Endothelial cell of umbilical vein (primary cell): ENCODE measurements at regions not wholly inside any gene's neighbourhood (a gene's known extent, or its start where the extent isn't known, plus 50 kb on each side); places are given as distances from the start of the nearest gene placed in this dataset.

Source experiments
- BruUV-seq: library from RNA; stranded (reverse); fragments of 400-500 nt; replicated peaks from 2 replicates; lab custom pipeline; 2021; lab: Mats Ljungman, UMichigan
- CTCF ChIA-PET: fragments of 300-600, 350-600 bp; sonication (Branson Sonifier 250); formaldehyde crosslinking; loops from one replicate; lab custom pipeline; 2021; ENCODE audit warnings: antibody characterized with exemption, inconsistent platforms; lab: Charles Lee
- POLR2A ChIA-PET: fragments of 300-600, 350-600 bp; sonication (Branson Sonifier 250); formaldehyde crosslinking; loops from one replicate; lab custom pipeline; 2021; ENCODE audit warnings: antibody characterized with exemption, inconsistent platforms; lab: Charles Lee
- DNase-seq: peaks from one replicate; pipeline ENCODE4 v3.0.0-alpha.2; 2011; ENCODE audit warnings: low read depth, low spot score
- FAIRE-seq: peaks from 2 replicates; lab custom pipeline; 2011; peaks lifted over from hg19 to GRCh38; lab: Jason Lieb, UNC
- H2AFZ ChIP-seq: 2 replicates; pipeline ENCODE4 v1.6.0; 2012; ENCODE audit warnings: low read depth, low read length, control low read depth, inconsistent platforms
- H3K27ac ChIP-seq: 2 replicates; pipeline ENCODE4 v1.5.1; 2011; ENCODE audit warnings: low read depth, mild to moderate bottlenecking, control low read depth, low read length, moderate library complexity; ENCODE audit not compliant: insufficient read depth
- H3K27me3 ChIP-seq, 2 experiments: 2 replicates each; pipeline versions ENCODE4 v1.6.0 to v1.6.1; 2011; ENCODE audit warnings: low read length in 2 of 2, mixed read lengths in 1 of 2; ENCODE audit not compliant: control insufficient read depth in 2 of 2, insufficient read depth in 2 of 2
- H3K36me3 ChIP-seq, 2 experiments: 2 replicates in 1 of 2; 3 replicates in 1 of 2; pipeline ENCODE4 v1.5.1; 2011; ENCODE audit warnings: low read length in 2 of 2, mild to moderate bottlenecking in 1 of 2, moderate library complexity in 1 of 2; ENCODE audit not compliant: control insufficient read depth in 2 of 2, insufficient read depth in 2 of 2; ENCODE audit errors: extremely low read depth in 1 of 2
- H3K4me1 ChIP-seq: 3 replicates; pipeline ENCODE4 v1.5.1; 2011; ENCODE audit warnings: mild to moderate bottlenecking, low read length; ENCODE audit not compliant: control insufficient read depth, insufficient read depth; ENCODE audit errors: extremely low read depth
- H3K4me2 ChIP-seq: 2 replicates; pipeline ENCODE4 v1.6.1; 2011; ENCODE audit warnings: low read length, control low read depth, mixed read lengths; ENCODE audit not compliant: insufficient read depth
- H3K4me3 ChIP-seq, 3 experiments: fragments of 200-600 bp in 1 of 3; sonication (generic), shearing (Covaris generic) in 1 of 3; replicated peaks in 1 of 3; 2 replicates each; pipeline ENCODE4 v1.5.1; 2011 to 2016; ENCODE audit warnings: control low read depth in 3 of 3, low read length in 3 of 3, mild to moderate bottlenecking in 2 of 3, inconsistent platforms in 1 of 3, low read depth in 1 of 3, moderate library complexity in 1 of 3; ENCODE audit not compliant: insufficient read depth in 1 of 3
- H3K79me2 ChIP-seq: 2 replicates; pipeline ENCODE4 v1.6.0; 2012; ENCODE audit warnings: low read length, inconsistent platforms; ENCODE audit not compliant: control insufficient read depth, insufficient read depth
- H3K9ac ChIP-seq: replicated peaks from 2 replicates; pipeline ENCODE3; 2011; ENCODE audit warnings: low read length, control low read depth; ENCODE audit not compliant: insufficient read depth; ENCODE audit errors: extremely low read depth
- H3K9me1 ChIP-seq: replicated peaks from 3 replicates; pipeline ENCODE4 v1.6.0; 2011; ENCODE audit warnings: mild to moderate bottlenecking, low read length; ENCODE audit not compliant: control insufficient read depth, insufficient read depth; ENCODE audit errors: extremely low read depth
- H3K9me3 ChIP-seq: replicated peaks from 2 replicates; pipeline ENCODE4 v1.5.1; 2012; ENCODE audit warnings: low read length, inconsistent platforms; ENCODE audit not compliant: control insufficient read depth, insufficient read depth
- H4K20me1 ChIP-seq: replicated peaks from 2 replicates; pipeline ENCODE3; 2011; ENCODE audit warnings: mild to moderate bottlenecking, low read length; ENCODE audit not compliant: control insufficient read depth, insufficient read depth; ENCODE audit errors: extremely low read depth
- CTCF ChIP-seq, 2 donors: IDR thresholded peaks; 1 replicate in 1 of 2; 2 replicates in 1 of 2; pipeline ENCODE4 v1.5.1; 2011; ENCODE audit warnings: low read length in 2 of 2, mild to moderate bottlenecking in 2 of 2, moderate library complexity in 2 of 2, control low read depth in 1 of 2, inconsistent platforms in 1 of 2, low read depth in 1 of 2; ENCODE audit not compliant: insufficient read depth in 1 of 2; ENCODE audit errors: extremely low read depth in 1 of 2
- EZH2 ChIP-seq: IDR thresholded peaks from 2 replicates; pipeline ENCODE4 v1.6.1; 2012; ENCODE audit warnings: borderline replicate concordance, low read depth, mild to moderate bottlenecking, moderate library complexity, low read length, inconsistent platforms; ENCODE audit not compliant: severe bottlenecking
- FOS ChIP-seq: IDR thresholded peaks from 2 replicates; pipeline ENCODE4 v1.6.1; 2011; ENCODE audit warnings: mild to moderate bottlenecking, low read length, moderate library complexity, borderline replicate concordance; ENCODE audit not compliant: insufficient read depth
- GATA2 ChIP-seq: IDR thresholded peaks from 2 replicates; pipeline ENCODE4 v1.7.0; 2011; ENCODE audit warnings: low read depth, mild to moderate bottlenecking, moderate library complexity, mixed read lengths, low read length; ENCODE audit not compliant: insufficient read length, insufficient read depth
- JUN ChIP-seq: IDR thresholded peaks from 2 replicates; pipeline ENCODE4 v1.6.1; 2011; ENCODE audit warnings: borderline replicate concordance, low read depth; ENCODE audit not compliant: insufficient read length, insufficient read depth
- MAX ChIP-seq: IDR thresholded peaks from 2 replicates; pipeline ENCODE4 v1.6.1; 2011; ENCODE audit not compliant: insufficient read depth, insufficient read length
- MYC ChIP-seq: IDR thresholded peaks from one replicate; pipeline ENCODE4 v1.6.1; 2011; ENCODE audit warnings: mild to moderate bottlenecking, low read depth, low read length
- POLR2A ChIP-seq: IDR thresholded peaks from 2 replicates; pipeline ENCODE4 v1.6.1; 2012; ENCODE audit warnings: low read depth, mild to moderate bottlenecking, control low read depth, low read length
- POLR2AphosphoS5 ChIP-seq: IDR thresholded peaks from 2 replicates; pipeline ENCODE4 v1.6.1; 2012; ENCODE audit warnings: low read depth, mild to moderate bottlenecking, control low read depth, low read length, moderate library complexity; ENCODE audit not compliant: insufficient read depth
- dilution Hi-C: fragments of 300-500 bp; cut with MboI; formaldehyde crosslinking; loops from one replicate; pipeline ENCODE4 v1.15.0; 2019; ENCODE audit warnings: low sequenced_read_pairs; ENCODE audit not compliant: extremely low pct_ligation_motif_present
- intact Hi-C: fragments of 100-400 bp; cut with micrococcal nuclease; formaldehyde crosslinking; loops from one replicate; pipeline ENCODE4 v1.10.0; 2022

DNA sequence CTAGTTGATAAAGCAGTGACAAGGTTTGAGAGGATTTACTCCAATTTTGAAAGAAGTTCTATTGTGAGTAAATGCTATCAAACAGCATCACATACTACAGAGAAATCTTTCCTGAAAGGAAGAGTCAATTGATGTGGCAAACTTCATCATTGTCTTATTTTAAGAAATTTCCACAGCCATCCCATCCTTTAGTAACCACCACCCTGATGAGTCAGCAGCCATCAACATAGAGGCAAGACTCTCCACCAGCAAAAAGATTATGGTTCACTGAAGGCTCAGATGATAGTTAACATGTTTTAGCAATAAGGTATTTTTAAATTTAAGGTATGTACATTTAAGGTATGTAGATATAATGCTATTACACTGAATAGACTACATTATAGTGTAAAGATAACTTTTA, 122.1 kb upstream of the ARHGAP5 start:
- H3K9me3 ChIP-seq, result no peaks in the 10 kb centered on the region
- no peak overlapping the region for H3K9ac ChIP-seq
- TF ChIP-seq POLR2A, result no peak
- no peak for TF ChIP-seq EZH2
- TF ChIP-seq FOS, result no peak
- TF ChIP-seq JUN, result no peak
- H3K4me1 ChIP-seq, result peaks cover 4% of the 10 kb centered on the region
- BruUV-seq, result no TSS peak
- FAIRE-seq, result no peak
- no peaks in the 10 kb centered on the region for H3K36me3 ChIP-seq
- H3K79me2 ChIP-seq, result no peaks in the 10 kb centered on the region
- H4K20me1 ChIP-seq, result no peaks in the 10 kb centered on the region
- H2AFZ ChIP-seq, result no peak overlapping the region
- no peak overlapping the region for H3K27ac ChIP-seq
- H3K4me2 ChIP-seq, result no peak overlapping the region
- H3K27me3 ChIP-seq, result no peaks in the 10 kb centered on the region
- no peak overlapping the region for H3K4me3 ChIP-seq
- ChIA-PET CTCF (no interaction called here), POLR2A (no interaction called here)
- dilution Hi-C loops (no loop called here), intact Hi-C loops (no loop called here)
- no peak for DNase-seq
- no peaks in the 10 kb centered on the region for H3K9me1 ChIP-seq

DNA sequence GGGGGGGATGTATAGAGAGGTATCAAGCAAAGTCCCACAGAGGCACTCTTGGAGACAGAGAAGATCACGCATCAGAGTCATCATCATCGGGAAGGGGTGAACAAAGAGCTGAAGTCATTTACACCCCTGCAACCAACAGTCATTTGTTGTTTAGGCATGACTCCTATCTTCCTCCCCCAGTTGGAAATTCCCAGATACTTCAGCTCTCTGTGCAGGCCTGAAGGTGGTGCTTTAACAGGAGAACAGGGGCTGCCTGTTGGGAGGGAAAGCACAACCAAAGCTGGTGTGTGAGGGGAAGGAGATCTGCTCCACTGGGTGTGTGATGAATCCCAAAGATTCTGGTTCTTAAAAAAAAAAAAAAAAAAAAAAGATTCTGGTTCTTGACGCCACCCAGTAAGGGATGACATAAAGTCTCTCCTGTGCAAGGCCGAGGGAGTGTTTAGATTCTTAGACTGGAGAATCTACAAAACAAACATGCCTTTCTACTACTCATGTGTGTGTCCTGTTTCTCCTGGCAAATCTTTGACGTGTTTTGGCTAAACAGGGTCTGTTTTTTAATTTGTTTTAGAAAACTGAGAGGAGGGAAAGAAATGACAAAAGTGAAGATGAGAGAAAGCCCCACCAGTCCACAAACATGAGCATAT, 121.0 kb upstream of the ARHGAP5 start:
- no peaks in the 10 kb centered on the region for H4K20me1 ChIP-seq
- POLR2A ChIA-PET, result no interaction called here
- H3K27ac ChIP-seq, result no peak overlapping the region
- dilution Hi-C loops (no loop called here), intact Hi-C loops (no loop called here)
- no peak for TF ChIP-seq POLR2A
- TF ChIP-seq POLR2AphosphoS5, result no peak
- TF ChIP-seq MAX, result no peak
- no peak for TF ChIP-seq EZH2
- no peak for TF ChIP-seq JUN
- no peak for TF ChIP-seq CTCF (IDR thresholded peaks at IDR 0.05; ENCODE audit: extremely low read depth in 1 of 2, insufficient read depth in 1 of 2, low read depth in 1 of 2, low read length in 2 of 2)
- no peak for TF ChIP-seq MYC
- no peak for TF ChIP-seq FOS
- TF ChIP-seq GATA2, result no peak
- H3K4me3 ChIP-seq, result no peak overlapping the region
- no peak for FAIRE-seq
- no peaks in the 10 kb centered on the region for H3K9me1 ChIP-seq
- H2AFZ ChIP-seq, result no peak overlapping the region
- no peaks in the 10 kb centered on the region for H3K36me3 ChIP-seq
- H3K4me2 ChIP-seq, result no peak overlapping the region
- no peaks in the 10 kb centered on the region for H3K79me2 ChIP-seq
- DNase-seq, result no peak
- no peak overlapping the region for H3K9ac ChIP-seq
- H3K27me3 ChIP-seq, result no peaks in the 10 kb centered on the region
- no peaks in the 10 kb centered on the region for H3K9me3 ChIP-seq
- CTCF ChIA-PET, result interaction anchor here (0.8 kb wide), 1 partner anchor 13 kb away, joined by 4 read pairs; no protein-coding TSS in a partner anchor
- no peaks in the 10 kb centered on the region for H3K4me1 ChIP-seq
- no TSS peak for BruUV-seq
